Transverse colon (tissue), 3 donors: ENCODE measurements at regions not wholly inside any gene's neighbourhood (a gene's known extent, or its start where the extent isn't known, plus 50 kb on each side); places are given as distances from the start of the nearest gene placed in this dataset.

Source experiments
- CTCF ChIP-seq, 5 experiments: fragments of 200-600 bp in 3 of 5; fragments of 450-650 bp in 2 of 5; sonication (generic) in 3 of 5; IDR thresholded peaks; 1 replicate in 2 of 5; 2 replicates in 3 of 5; pipeline ENCODE4 v1.5.1; 2016 to 2017; ENCODE audit warnings: antibody characterized with exemption in 5 of 5, inconsistent platforms in 3 of 5, mild to moderate bottlenecking in 2 of 5, moderate library complexity in 1 of 5
- POLR2A ChIP-seq: fragments of 450-650 bp; IDR thresholded peaks from one replicate; pipeline ENCODE4 v1.6.1; 2016; ENCODE audit warnings: antibody characterized with exemption, mild to moderate bottlenecking, moderate library complexity

GRCh38 chr12:128043317-128043716 is 223.7 kb upstream of the TMEM132C start:
- no peak for TF ChIP-seq CTCF (IDR thresholded peaks at IDR 0.05)
- TF ChIP-seq POLR2A, result no peak
